Osteocyte (in vitro differentiated cells): ENCODE measurements at regions not wholly inside any gene's neighbourhood (a gene's known extent, or its start where the extent isn't known, plus 50 kb on each side); places are given as distances from the start of the nearest gene placed in this dataset.
"Not testable (repeated sequence)": the region's sequence is repeated elsewhere in the genome, so short reads cannot be mapped to it uniquely, and the experiment has no call there.

Experiments
- DNase-seq: peaks from one replicate; pipeline ENCODE4 v3.0.0; 2021; ENCODE audit warnings: mixed read lengths; ENCODE audit not compliant: unreplicated experiment; ENCODE audit errors: extremely low spot score
- H3K27ac Mint-ChIP-seq: one replicate; pipeline ENCODE4 v1.8.0; 2021; ENCODE audit warnings: mild to moderate bottlenecking, mixed read lengths; ENCODE audit not compliant: unreplicated experiment
- H3K27me3 Mint-ChIP-seq: one replicate; pipeline ENCODE4 v1.8.0; 2021; ENCODE audit warnings: mixed read lengths; ENCODE audit not compliant: unreplicated experiment
- H3K36me3 Mint-ChIP-seq: one replicate; pipeline ENCODE4 v1.8.0; 2021; ENCODE audit warnings: mixed read lengths; ENCODE audit not compliant: unreplicated experiment
- H3K4me1 Mint-ChIP-seq: one replicate; pipeline ENCODE4 v1.8.0; 2021; ENCODE audit warnings: mixed read lengths; ENCODE audit not compliant: unreplicated experiment
- H3K4me3 Mint-ChIP-seq: one replicate; pipeline ENCODE4 v1.8.0; 2021; ENCODE audit warnings: mild to moderate bottlenecking, moderate library complexity, mixed read lengths; ENCODE audit not compliant: unreplicated experiment
- H3K9me3 Mint-ChIP-seq: one replicate; pipeline ENCODE4 v1.8.0; 2021; ENCODE audit warnings: mixed read lengths; ENCODE audit not compliant: unreplicated experiment
- TF ChIP-seq, protein P1 (sequence below): fragments of 200-600 bp; sonication (generic); IDR thresholded peaks from 2 replicates; pipeline ENCODE4 v1.5.0; 2021; ENCODE audit warnings: antibody characterized with exemption, mild to moderate bottlenecking, moderate library complexity

DNA sequence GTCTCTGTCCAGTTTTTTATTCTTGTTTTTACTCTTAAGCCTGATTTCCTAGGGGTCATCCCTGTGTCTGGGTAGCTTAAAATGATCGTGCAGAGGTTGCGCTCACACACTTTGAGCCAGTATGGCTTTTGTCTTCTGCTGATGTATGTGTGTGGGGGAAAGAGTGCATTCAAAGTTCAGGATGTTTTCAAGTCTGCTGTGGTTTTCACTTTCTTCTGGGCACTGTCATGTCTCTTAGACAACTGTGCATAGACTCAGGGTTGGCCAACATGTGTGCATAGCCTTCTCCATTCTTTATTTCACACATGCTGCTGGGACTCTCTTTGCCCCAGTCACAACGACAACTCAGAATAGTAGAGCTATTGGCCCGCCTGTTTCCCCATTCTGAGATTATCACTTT is 139.1 kb downstream of the WNT7A start:
- no peak for DNase-seq
- no peak overlapping the region for H3K4me3 Mint-ChIP-seq
- peaks cover 6% of the 10 kb centered on the region for H3K27me3 Mint-ChIP-seq
- H3K36me3 Mint-ChIP-seq = no peaks in the 10 kb centered on the region
- peaks cover 15% of the 10 kb centered on the region for H3K9me3 Mint-ChIP-seq
- H3K27ac Mint-ChIP-seq = no peak overlapping the region
- H3K4me1 Mint-ChIP-seq = no peaks in the 10 kb centered on the region
- TF ChIP-seq, protein P1, sequence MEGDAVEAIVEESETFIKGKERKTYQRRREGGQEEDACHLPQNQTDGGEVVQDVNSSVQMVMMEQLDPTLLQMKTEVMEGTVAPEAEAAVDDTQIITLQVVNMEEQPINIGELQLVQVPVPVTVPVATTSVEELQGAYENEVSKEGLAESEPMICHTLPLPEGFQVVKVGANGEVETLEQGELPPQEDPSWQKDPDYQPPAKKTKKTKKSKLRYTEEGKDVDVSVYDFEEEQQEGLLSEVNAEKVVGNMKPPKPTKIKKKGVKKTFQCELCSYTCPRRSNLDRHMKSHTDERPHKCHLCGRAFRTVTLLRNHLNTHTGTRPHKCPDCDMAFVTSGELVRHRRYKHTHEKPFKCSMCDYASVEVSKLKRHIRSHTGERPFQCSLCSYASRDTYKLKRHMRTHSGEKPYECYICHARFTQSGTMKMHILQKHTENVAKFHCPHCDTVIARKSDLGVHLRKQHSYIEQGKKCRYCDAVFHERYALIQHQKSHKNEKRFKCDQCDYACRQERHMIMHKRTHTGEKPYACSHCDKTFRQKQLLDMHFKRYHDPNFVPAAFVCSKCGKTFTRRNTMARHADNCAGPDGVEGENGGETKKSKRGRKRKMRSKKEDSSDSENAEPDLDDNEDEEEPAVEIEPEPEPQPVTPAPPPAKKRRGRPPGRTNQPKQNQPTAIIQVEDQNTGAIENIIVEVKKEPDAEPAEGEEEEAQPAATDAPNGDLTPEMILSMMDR = no peak

DNA sequence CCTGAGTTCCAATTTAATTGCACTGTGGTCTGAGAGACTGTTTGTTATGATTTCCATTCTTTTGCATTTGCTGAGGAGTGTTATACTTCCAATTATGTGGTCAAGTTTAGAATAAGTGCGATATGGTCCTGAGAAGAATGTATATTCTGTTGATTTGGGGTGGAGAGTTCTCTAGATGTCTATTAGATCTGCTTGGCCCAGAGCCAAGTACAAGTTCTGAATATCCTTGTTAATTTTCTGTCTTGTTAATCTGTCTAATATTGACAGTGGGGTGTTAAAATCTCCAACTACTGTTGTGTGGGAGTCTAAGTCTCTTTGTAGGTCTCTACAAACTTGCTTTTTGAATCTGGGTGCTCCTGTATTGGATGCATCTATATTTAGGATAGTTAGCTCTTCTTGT is 146.1 kb downstream of the WNT7A start:
- not testable (repeated sequence) for H3K27ac Mint-ChIP-seq, H3K4me1 Mint-ChIP-seq, H3K4me3 Mint-ChIP-seq, H3K36me3 Mint-ChIP-seq, DNase-seq
- Mint-ChIP-seq H3K9me3 (peaks cover 30% of the 10 kb centered on the region), H3K27me3 (peaks cover 10% of the 10 kb centered on the region)

DNA sequence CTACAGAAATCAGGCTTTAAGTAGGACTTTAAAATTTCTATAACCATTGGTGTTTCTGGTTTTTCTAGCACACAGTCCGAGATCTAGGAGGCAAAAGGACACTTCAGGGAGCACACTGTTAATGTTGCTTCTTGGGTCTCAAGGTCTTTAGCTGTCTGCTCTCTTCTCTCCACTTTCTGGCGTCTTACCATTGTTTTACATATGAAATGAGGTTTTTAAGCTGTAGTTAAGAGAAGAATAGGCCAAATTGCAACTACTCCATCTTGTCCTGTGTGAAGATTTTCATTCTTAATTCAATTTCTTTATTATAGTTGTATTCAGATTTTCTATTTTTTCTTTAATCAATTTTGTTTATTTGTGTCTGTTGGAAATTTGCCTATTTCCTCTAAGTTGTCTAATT is 151.4 kb downstream of the WNT7A start:
- peaks cover 12% of the 10 kb centered on the region for H3K9me3 Mint-ChIP-seq
- no peaks in the 10 kb centered on the region for H3K36me3 Mint-ChIP-seq
- no peak overlapping the region for H3K27ac Mint-ChIP-seq
- H3K4me1 Mint-ChIP-seq = no peaks in the 10 kb centered on the region
- DNase-seq = no peak
- no peak overlapping the region for H3K4me3 Mint-ChIP-seq
- TF ChIP-seq, protein P1 = no peak
- H3K27me3 Mint-ChIP-seq = peaks cover 35% of the 10 kb centered on the region

DNA sequence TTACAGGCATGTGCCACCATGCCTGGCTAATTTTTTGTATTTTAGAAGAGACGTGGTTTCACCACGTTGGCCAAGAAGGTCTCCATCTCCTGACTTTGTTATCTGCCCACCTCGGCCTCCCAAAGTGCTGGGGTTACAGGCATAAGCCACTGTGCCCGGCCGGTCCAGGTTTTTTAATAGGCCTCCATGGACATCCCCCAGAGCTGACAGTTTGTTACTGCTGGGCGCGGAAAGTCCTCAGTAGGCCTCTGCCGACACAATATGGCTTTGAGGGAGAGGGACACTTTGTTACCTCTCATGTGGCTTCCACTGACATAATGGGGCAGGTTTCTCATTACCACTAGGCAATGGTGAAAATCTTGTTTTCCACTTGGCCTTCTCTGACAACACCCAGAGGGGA is 152.0 kb downstream of the WNT7A start:
- Mint-ChIP-seq H3K9me3 (peaks cover 14% of the 10 kb centered on the region), H3K36me3 (no peaks in the 10 kb centered on the region), H3K4me1 (no peaks in the 10 kb centered on the region), H3K27ac (no peak overlapping the region), H3K27me3 (peaks cover 35% of the 10 kb centered on the region), H3K4me3 (no peak overlapping the region)
- TF ChIP-seq, protein P1 = no peak
- DNase-seq = no peak

DNA sequence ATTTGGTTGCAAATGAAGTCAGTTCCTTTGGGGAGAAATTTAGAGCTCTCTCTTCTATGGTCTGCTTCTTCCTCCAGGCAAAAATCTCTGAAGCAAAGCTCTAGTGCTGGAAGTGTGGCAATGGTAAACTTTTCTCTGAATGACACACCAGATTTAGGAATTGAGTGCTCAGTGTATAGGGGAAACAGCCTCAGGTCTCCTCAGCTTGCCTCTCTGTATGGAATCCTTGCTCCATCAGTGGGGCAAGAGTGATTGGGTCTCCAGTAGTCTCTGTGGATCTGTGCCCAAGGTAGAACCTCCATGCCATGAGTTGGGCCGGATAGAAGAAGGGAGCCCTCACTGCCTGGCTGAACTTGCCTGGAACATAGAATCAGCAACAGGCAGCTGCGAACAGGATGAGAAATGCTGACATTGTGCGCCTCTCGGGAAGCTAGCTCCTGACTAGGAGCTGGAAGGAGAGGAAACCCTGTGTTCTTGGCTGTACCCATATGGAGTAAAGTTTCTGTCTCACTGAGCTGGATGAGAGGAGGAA is 156.1 kb downstream of the WNT7A start:
- no peak for DNase-seq
- no peak overlapping the region for H3K27ac Mint-ChIP-seq
- H3K4me3 Mint-ChIP-seq = no peak overlapping the region
- peaks cover 31% of the 10 kb centered on the region for H3K27me3 Mint-ChIP-seq
- no peaks in the 10 kb centered on the region for H3K36me3 Mint-ChIP-seq
- H3K4me1 Mint-ChIP-seq = no peaks in the 10 kb centered on the region
- peaks cover 17% of the 10 kb centered on the region for H3K9me3 Mint-ChIP-seq
- TF ChIP-seq, protein P1 = no peak

DNA sequence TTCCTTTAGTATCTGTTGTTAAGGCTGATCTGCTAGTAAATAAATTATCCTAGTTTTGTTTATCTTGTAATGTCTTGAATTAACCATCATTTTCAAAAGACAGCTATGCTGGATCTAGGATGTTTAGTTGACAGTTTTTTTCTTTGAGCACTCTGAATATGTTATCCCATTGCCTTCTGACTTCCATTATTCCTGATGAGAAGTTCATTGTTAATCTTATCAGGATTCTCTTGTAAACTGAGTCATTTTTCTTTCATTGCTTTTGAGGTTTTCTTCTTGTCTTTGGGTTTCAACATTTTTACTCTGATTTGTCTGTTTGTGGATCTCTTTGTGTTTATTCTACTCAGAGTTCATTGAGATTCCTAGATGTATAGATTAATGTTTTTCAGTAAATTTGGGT is 157.7 kb downstream of the WNT7A start:
- TF ChIP-seq, protein P1 = no peak
- Mint-ChIP-seq H3K27me3 (peaks cover 20% of the 10 kb centered on the region), H3K4me3 (no peak overlapping the region), H3K9me3 (peaks cover 17% of the 10 kb centered on the region), H3K36me3 (no peaks in the 10 kb centered on the region), H3K27ac (no peak overlapping the region), H3K4me1 (no peaks in the 10 kb centered on the region)
- no peak for DNase-seq
